Memory B cell (primary cell): ENCODE measurements at regions not wholly inside any gene's neighbourhood (a gene's known extent, or its start where the extent isn't known, plus 50 kb on each side); places are given as distances from the start of the nearest gene placed in this dataset.

Experiments used
- ATAC-seq: fragments of 150-1000 bp; cut with Tn5 transposase; 2 replicates; pipeline ENCODE4 v1.10.0; 2021; ENCODE audit warnings: low read depth, mild to moderate bottlenecking, moderate library complexity
- DNase-seq, 2 donors: peaks; one replicate each; pipeline ENCODE4 v3.0.0; 2022; ENCODE audit warnings: low spot score in 2 of 2
- H3K27ac Mint-ChIP-seq: one replicate; pipeline ENCODE4 v1.8.0; 2022; ENCODE audit warnings: mild to moderate bottlenecking, moderate library complexity, mixed read lengths
- H3K27me3 Mint-ChIP-seq: one replicate; pipeline ENCODE4 v1.8.0; 2022; ENCODE audit warnings: mixed read lengths
- H3K36me3 Mint-ChIP-seq: one replicate; pipeline ENCODE4 v1.8.0; 2022; ENCODE audit warnings: mild to moderate bottlenecking, mixed read lengths
- H3K4me1 Mint-ChIP-seq: one replicate; pipeline ENCODE4 v1.8.0; 2022; ENCODE audit warnings: mixed read lengths
- H3K4me3 Mint-ChIP-seq: one replicate; pipeline ENCODE4 v1.8.0; 2022; ENCODE audit warnings: mild to moderate bottlenecking, moderate library complexity, mixed read lengths
- H3K9me3 Mint-ChIP-seq: one replicate; pipeline ENCODE4 v1.8.0; 2022; ENCODE audit warnings: mixed read lengths

GRCh38 chr4:180571516-180572055, 1671.6 kb upstream of the TENM3 start:
- H3K27me3 Mint-ChIP-seq: no peaks in the 10 kb centered on the region
- H3K36me3 Mint-ChIP-seq: no peaks in the 10 kb centered on the region
- no peak for ATAC-seq
- no peak overlapping the region for H3K27ac Mint-ChIP-seq
- no peak overlapping the region for H3K4me3 Mint-ChIP-seq
- H3K9me3 Mint-ChIP-seq: peaks cover 11% of the 10 kb centered on the region
- DNase-seq: no peak
- no peaks in the 10 kb centered on the region for H3K4me1 Mint-ChIP-seq

DNA sequence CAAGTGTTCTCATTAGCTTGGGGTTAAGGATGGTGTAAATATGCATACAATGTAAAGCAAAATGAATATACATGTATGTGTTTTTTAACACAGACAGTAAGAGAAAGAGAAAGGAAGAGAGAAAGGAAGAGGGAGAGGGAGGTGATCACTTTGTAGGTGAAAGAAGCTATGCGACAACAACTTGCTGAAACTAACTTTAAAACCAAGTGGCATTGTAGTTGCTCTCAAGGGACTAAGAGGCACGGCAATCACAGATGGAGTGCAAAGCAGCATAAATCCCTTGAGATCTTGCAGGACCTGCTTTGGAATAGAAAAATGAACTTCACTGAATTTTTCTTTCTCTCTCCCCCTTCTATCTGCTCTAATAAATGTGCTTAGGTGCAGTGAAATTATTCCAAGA, 1665.0 kb upstream of the TENM3 start:
- no peaks in the 10 kb centered on the region for H3K27me3 Mint-ChIP-seq
- no peaks in the 10 kb centered on the region for H3K36me3 Mint-ChIP-seq
- no peak for ATAC-seq
- H3K4me1 Mint-ChIP-seq: no peaks in the 10 kb centered on the region
- DNase-seq: no peak
- no peak overlapping the region for H3K4me3 Mint-ChIP-seq
- H3K9me3 Mint-ChIP-seq: peaks cover 1% of the 10 kb centered on the region
- no peak overlapping the region for H3K27ac Mint-ChIP-seq

DNA sequence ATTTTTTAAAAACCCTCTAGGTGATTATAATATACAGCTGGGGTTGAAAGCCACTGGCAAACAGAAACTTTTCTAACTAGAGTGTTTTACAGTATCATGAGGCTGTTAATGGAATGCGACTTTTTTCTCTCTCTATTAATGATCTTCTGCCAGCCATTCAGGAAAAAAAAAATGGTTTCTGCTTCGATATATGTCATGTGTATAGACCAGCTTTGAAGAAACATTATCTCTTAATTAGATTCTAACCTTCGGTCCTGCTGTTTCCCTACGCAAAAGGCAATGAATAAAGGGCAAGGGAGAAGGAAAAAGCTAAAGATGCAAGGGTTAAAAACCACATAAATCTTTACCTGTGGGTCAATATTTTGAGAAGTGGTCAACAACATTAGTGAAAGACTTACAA, 1662.1 kb upstream of the TENM3 start:
- no peaks in the 10 kb centered on the region for H3K9me3 Mint-ChIP-seq
- DNase-seq (no peak), ATAC-seq (no peak)
- no peaks in the 10 kb centered on the region for H3K27me3 Mint-ChIP-seq
- H3K36me3 Mint-ChIP-seq: no peaks in the 10 kb centered on the region
- no peak overlapping the region for H3K4me3 Mint-ChIP-seq
- no peaks in the 10 kb centered on the region for H3K4me1 Mint-ChIP-seq
- no peak overlapping the region for H3K27ac Mint-ChIP-seq

DNA sequence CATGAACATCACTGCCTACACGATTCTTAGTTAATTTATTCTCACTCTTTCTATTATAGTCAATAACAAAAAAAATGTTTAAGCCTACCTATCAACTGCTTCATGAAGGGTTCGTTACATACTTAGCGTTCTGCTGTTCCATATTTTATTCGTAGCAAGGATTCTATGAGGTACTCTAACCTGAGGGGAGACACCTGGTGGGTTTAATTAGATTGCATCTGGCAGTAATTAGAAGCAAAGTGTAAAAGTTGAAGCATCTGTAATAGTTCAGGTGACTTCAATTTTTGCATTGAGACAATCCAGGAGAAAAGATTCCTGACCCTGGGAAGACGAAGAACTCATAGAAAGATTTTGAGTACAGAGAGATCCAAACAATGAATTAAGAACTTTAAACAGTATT, 1655.8 kb upstream of the TENM3 start:
- no peak overlapping the region for H3K27ac Mint-ChIP-seq
- DNase-seq: no peak
- no peaks in the 10 kb centered on the region for H3K4me1 Mint-ChIP-seq
- H3K4me3 Mint-ChIP-seq: no peak overlapping the region
- no peak for ATAC-seq
- H3K27me3 Mint-ChIP-seq: no peaks in the 10 kb centered on the region
- H3K9me3 Mint-ChIP-seq: peaks cover 1% of the 10 kb centered on the region
- H3K36me3 Mint-ChIP-seq: no peaks in the 10 kb centered on the region

GRCh38 chr4:180589575-180589974, 1653.6 kb upstream of the TENM3 start:
- no peak for DNase-seq
- no peak overlapping the region for H3K27ac Mint-ChIP-seq
- no peaks in the 10 kb centered on the region for H3K4me1 Mint-ChIP-seq
- peaks cover 6% of the 10 kb centered on the region for H3K9me3 Mint-ChIP-seq
- H3K27me3 Mint-ChIP-seq: no peaks in the 10 kb centered on the region
- ATAC-seq: no peak
- H3K36me3 Mint-ChIP-seq: no peaks in the 10 kb centered on the region
- H3K4me3 Mint-ChIP-seq: no peak overlapping the region

GRCh38 chr4:180596888-180597483, 1646.2 kb upstream of the TENM3 start:
- DNase-seq (no peak), ATAC-seq (no peak)
- Mint-ChIP-seq H3K4me3 (no peak overlapping the region), H3K27ac (no peak overlapping the region), H3K36me3 (no peaks in the 10 kb centered on the region), H3K4me1 (no peaks in the 10 kb centered on the region), H3K27me3 (no peaks in the 10 kb centered on the region), H3K9me3 (peaks cover 7% of the 10 kb centered on the region)

- H3K4me3 Mint-ChIP-seq: no peak overlapping the region
- H3K27me3 Mint-ChIP-seq: no peaks in the 10 kb centered on the region
Observed at GRCh38 chr4:180598281-180598680, 1644.9 kb upstream of the TENM3 start.

DNA sequence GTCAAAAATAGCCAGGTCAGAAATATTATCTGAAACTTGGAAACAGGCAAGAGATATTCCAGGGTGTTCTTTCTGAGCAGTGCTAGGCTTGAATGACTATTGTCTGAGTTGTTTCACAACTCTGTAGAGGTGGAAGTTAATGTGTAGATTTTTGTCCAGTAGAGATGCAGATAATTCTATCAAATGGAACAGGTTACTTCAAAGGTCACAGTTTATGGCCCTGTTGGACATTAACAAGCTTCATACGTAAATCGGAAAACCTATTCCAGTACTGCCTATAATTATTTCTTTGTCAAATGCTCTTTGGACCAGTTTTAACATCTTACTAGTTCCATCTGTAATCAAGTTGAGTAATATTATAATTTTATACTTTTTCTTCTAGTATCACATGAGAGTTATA, 1639.4 kb upstream of the TENM3 start:
- H3K9me3 Mint-ChIP-seq: peaks cover 11% of the 10 kb centered on the region
- H3K36me3 Mint-ChIP-seq: no peaks in the 10 kb centered on the region
- H3K4me3 Mint-ChIP-seq: no peak overlapping the region
- H3K27me3 Mint-ChIP-seq: no peaks in the 10 kb centered on the region
- ATAC-seq (no peak), DNase-seq (no peak)
- H3K27ac Mint-ChIP-seq: no peak overlapping the region
- H3K4me1 Mint-ChIP-seq: no peaks in the 10 kb centered on the region

More at GRCh38 chr4:180598281-180598680, 1644.9 kb upstream of the TENM3 start:
- Mint-ChIP-seq H3K36me3 (no peaks in the 10 kb centered on the region), H3K27ac (no peak overlapping the region), H3K9me3 (peaks cover 7% of the 10 kb centered on the region), H3K4me1 (no peaks in the 10 kb centered on the region)
- no peak for DNase-seq
- ATAC-seq: no peak

DNA sequence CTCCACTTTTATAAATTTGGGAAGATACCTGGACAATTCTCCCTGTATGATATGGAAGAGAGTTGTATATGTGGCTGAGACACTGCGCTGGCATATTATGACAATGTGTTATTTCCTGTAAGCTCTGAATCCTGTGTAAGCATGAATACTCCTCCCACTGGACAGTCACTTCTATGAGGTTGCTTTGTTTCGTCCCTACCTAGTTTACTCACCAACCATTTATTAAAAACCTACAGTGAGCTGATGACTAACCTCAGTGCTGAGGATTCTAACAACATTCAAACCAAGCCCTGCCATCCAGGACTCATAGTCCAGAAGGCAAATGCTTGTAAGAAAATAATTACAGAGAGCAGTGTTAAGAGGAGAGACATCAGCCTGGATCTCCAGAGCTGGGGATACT, 1632.9 kb upstream of the TENM3 start:
- no peak for DNase-seq
- Mint-ChIP-seq H3K4me3 (no peak overlapping the region), H3K27ac (no peak overlapping the region), H3K27me3 (no peaks in the 10 kb centered on the region), H3K9me3 (peaks cover 7% of the 10 kb centered on the region), H3K4me1 (no peaks in the 10 kb centered on the region), H3K36me3 (no peaks in the 10 kb centered on the region)
- ATAC-seq: no peak

DNA sequence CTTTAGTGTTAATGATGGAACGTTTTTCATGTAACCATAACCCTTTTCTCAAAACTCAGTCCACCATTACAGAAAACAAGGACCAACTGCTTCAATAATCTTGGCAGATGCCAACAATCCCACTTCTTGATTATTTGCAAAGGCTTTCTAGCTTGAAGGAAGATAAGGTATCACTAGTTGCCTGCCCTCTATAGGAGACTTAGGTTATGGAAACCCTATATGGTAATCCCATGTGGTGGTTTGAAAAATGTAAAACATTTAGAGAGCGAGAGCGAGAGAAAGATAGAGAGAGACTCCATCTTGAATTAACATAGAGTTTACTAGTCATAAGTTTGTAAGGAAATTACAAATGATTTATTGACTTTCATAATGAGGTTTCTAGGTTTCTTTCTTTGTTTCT, 1627.5 kb upstream of the TENM3 start:
- H3K27me3 Mint-ChIP-seq: no peaks in the 10 kb centered on the region
- H3K36me3 Mint-ChIP-seq: no peaks in the 10 kb centered on the region
- no peak overlapping the region for H3K27ac Mint-ChIP-seq
- no peaks in the 10 kb centered on the region for H3K4me1 Mint-ChIP-seq
- DNase-seq: no peak
- H3K4me3 Mint-ChIP-seq: no peak overlapping the region
- peaks cover 1% of the 10 kb centered on the region for H3K9me3 Mint-ChIP-seq
- no peak for ATAC-seq

- no peak overlapping the region for H3K4me3 Mint-ChIP-seq
- H3K36me3 Mint-ChIP-seq: no peaks in the 10 kb centered on the region
- no peak for ATAC-seq
- no peaks in the 10 kb centered on the region for H3K27me3 Mint-ChIP-seq
- no peak overlapping the region for H3K27ac Mint-ChIP-seq
- no peak for DNase-seq
- no peaks in the 10 kb centered on the region for H3K4me1 Mint-ChIP-seq
- peaks cover 1% of the 10 kb centered on the region for H3K9me3 Mint-ChIP-seq
Observed at GRCh38 chr4:180617196-180617595, 1626.0 kb upstream of the TENM3 start.

DNA sequence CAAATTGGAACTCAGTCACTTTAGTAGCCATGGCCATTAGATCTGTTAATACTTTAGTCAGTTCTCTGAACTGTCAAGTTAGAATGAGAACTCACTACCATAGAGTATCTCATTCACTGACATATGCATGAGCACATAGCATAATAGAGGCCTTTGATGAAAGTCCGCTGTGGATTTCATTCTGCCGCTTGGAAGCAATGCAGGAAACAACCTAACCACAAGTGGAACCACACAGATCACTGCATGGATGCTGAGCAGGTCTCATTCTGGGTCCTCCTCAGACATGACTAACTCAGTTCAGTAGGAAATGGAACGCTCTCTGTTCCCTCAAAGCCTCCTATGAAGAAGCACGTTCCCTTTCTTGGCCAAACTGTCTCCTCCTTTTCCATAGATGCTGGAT, 1624.8 kb upstream of the TENM3 start:
- Mint-ChIP-seq H3K4me1 (no peaks in the 10 kb centered on the region), H3K9me3 (peaks cover 1% of the 10 kb centered on the region), H3K27ac (no peak overlapping the region), H3K27me3 (no peaks in the 10 kb centered on the region), H3K4me3 (no peak overlapping the region), H3K36me3 (no peaks in the 10 kb centered on the region)
- no peak for ATAC-seq
- no peak for DNase-seq

DNA sequence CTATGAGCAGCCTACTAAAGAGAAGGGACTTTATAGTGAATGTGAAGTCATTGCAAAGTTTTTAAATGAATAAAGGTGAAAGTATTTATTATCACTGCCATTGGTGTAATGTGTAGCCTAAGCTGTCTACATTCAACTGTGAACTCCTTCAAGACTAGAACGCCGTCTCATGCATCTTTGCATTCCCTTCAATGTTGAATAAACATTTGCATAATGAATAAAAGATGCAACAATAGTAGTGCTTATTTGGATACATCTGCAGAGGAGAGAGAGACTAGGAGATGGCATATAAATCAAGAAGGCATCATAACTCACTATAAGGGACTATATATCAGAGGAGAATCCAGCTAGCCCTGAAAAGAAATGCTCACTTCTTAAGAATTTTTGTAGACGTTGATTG, 1623.8 kb upstream of the TENM3 start:
- Mint-ChIP-seq H3K27me3 (no peaks in the 10 kb centered on the region), H3K36me3 (no peaks in the 10 kb centered on the region), H3K4me3 (no peak overlapping the region), H3K4me1 (no peaks in the 10 kb centered on the region), H3K27ac (no peak overlapping the region), H3K9me3 (peaks cover 1% of the 10 kb centered on the region)
- ATAC-seq (no peak), DNase-seq (no peak)

GRCh38 chr4:180622254-180622653, 1620.9 kb upstream of the TENM3 start:
- Mint-ChIP-seq H3K4me3 (no peak overlapping the region), H3K4me1 (no peaks in the 10 kb centered on the region), H3K36me3 (no peaks in the 10 kb centered on the region), H3K27me3 (no peaks in the 10 kb centered on the region), H3K9me3 (peaks cover 4% of the 10 kb centered on the region), H3K27ac (no peak overlapping the region)
- DNase-seq (no peak), ATAC-seq (no peak)

DNA sequence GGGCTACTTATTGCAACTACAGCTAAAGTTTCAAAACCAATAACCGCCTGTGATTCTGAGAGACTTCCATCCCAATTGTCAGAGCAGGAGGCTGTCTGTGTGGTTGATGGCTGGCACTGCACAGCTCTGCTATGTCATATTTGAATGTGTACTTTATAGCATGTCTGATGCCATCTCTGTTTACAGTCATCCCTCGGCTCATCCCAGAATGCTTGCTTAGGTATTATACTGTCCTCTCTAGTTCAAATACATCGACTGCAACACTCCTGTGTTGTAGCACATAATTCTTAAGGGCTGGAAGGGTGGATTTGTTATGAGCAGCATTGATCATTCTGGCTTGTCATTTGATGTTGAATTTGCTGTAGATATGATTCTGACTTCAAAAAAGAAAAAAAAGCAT, 1617.5 kb upstream of the TENM3 start:
- H3K27me3 Mint-ChIP-seq: no peaks in the 10 kb centered on the region
- peaks cover 3% of the 10 kb centered on the region for H3K9me3 Mint-ChIP-seq
- DNase-seq: no peak
- no peak overlapping the region for H3K27ac Mint-ChIP-seq
- no peak overlapping the region for H3K4me3 Mint-ChIP-seq
- H3K4me1 Mint-ChIP-seq: no peaks in the 10 kb centered on the region
- no peak for ATAC-seq
- H3K36me3 Mint-ChIP-seq: no peaks in the 10 kb centered on the region
